ENCODE measurements at regions not wholly inside any gene's neighbourhood (a gene's known extent, or its start where the extent isn't known, plus 50 kb on each side); places are given as distances from the start of the nearest gene placed in this dataset.

GRCh38 chr9:110106661-110107060 is 101.3 kb downstream of the C9orf152 start:
- 81% methylated on average over 2 of the region's 2 CpGs for WGBS
- Histone ChIP-seq H3K4me3 (no peak overlapping the region), H3K9me3 (no peaks in the 10 kb centered on the region), H3K4me1 (peaks cover 12% of the 10 kb centered on the region), H3K27me3 (no peaks in the 10 kb centered on the region), H3K27ac (no peak overlapping the region), H3K36me3 (no peaks in the 10 kb centered on the region)
- DNase-seq (ENCODE audit: low spot score in 2 of 2) = no peak
- TF ChIP-seq CTCF (IDR thresholded peaks at IDR 0.05) (no peak), POLR2AphosphoS5 (IDR thresholded peaks at IDR 0.05) (no peak), EP300 (IDR thresholded peaks at IDR 0.05) (no peak)

GRCh38 chr9:110109333-110110092 is 98.4 kb downstream of the C9orf152 start:
- H3K36me3 ChIP-seq = no peaks in the 10 kb centered on the region
- no peaks in the 10 kb centered on the region for H3K9me3 ChIP-seq
- H3K4me1 ChIP-seq = peaks cover 4% of the 10 kb centered on the region
- no peak for TF ChIP-seq CTCF (IDR thresholded peaks at IDR 0.05)
- no peak for TF ChIP-seq POLR2A (IDR thresholded peaks at IDR 0.05)
- no peak for TF ChIP-seq EP300 (IDR thresholded peaks at IDR 0.05)
- TF ChIP-seq POLR2AphosphoS5 (IDR thresholded peaks at IDR 0.05) = no peak
- H3K27me3 ChIP-seq = no peaks in the 10 kb centered on the region
- 49% methylated on average over 7 of the region's 7 CpGs for WGBS
- H3K27ac ChIP-seq = no peak overlapping the region
- DNase-seq (ENCODE audit: low spot score in 2 of 2) = no peak
- no peak overlapping the region for H3K4me3 ChIP-seq

GRCh38 chr9:110110154-110110553 is 97.8 kb downstream of the C9orf152 start:
- DNase-seq (ENCODE audit: low spot score in 2 of 2) = no peak
- H3K4me3 ChIP-seq = no peak overlapping the region
- no peak for TF ChIP-seq EP300 (IDR thresholded peaks at IDR 0.05)
- no peak for TF ChIP-seq CTCF (IDR thresholded peaks at IDR 0.05)
- no peak for TF ChIP-seq POLR2AphosphoS5 (IDR thresholded peaks at IDR 0.05)
- TF ChIP-seq POLR2A (IDR thresholded peaks at IDR 0.05) = no peak
- no peaks in the 10 kb centered on the region for H3K36me3 ChIP-seq
- H3K9me3 ChIP-seq = no peaks in the 10 kb centered on the region
- peaks cover 8% of the 10 kb centered on the region for H3K4me1 ChIP-seq
- H3K27me3 ChIP-seq = no peaks in the 10 kb centered on the region
- no peak overlapping the region for H3K27ac ChIP-seq
- WGBS = 73% methylated on average over 2 of the region's 2 CpGs

- Histone ChIP-seq H3K4me3 (no peak overlapping the region), H3K27me3 (no peaks in the 10 kb centered on the region), H3K27ac (no peak overlapping the region), H3K36me3 (no peaks in the 10 kb centered on the region), H3K4me1 (peaks cover 23% of the 10 kb centered on the region), H3K9me3 (no peaks in the 10 kb centered on the region)
- DNase-seq (ENCODE audit: low spot score in 2 of 2) = no peak
- TF ChIP-seq CTCF (IDR thresholded peaks at IDR 0.05) (no peak), POLR2A (IDR thresholded peaks at IDR 0.05) (no peak), EP300 (IDR thresholded peaks at IDR 0.05) (no peak), POLR2AphosphoS5 (IDR thresholded peaks at IDR 0.05) (no peak)
- 80% methylated on average over 3 of the region's 3 CpGs for WGBS
Measured at GRCh38 chr9:110111868-110112267, 96.1 kb downstream of the C9orf152 start.

- WGBS = 99% methylated on average over 4 of the region's 4 CpGs
- peaks cover 25% of the 10 kb centered on the region for H3K4me1 ChIP-seq
Measured at GRCh38 chr9:110112792-110113191, 95.2 kb downstream of the C9orf152 start.

More at GRCh38 chr9:110112792-110113191, 95.2 kb downstream of the C9orf152 start:
- no peak overlapping the region for H3K27ac ChIP-seq
- TF ChIP-seq EP300 (IDR thresholded peaks at IDR 0.05) (no peak), POLR2A (IDR thresholded peaks at IDR 0.05) (no peak), POLR2AphosphoS5 (IDR thresholded peaks at IDR 0.05) (no peak), CTCF (IDR thresholded peaks at IDR 0.05) (no peak)
- H3K27me3 ChIP-seq = no peaks in the 10 kb centered on the region
- no peak overlapping the region for H3K4me3 ChIP-seq
- no peak for DNase-seq (ENCODE audit: low spot score in 2 of 2)
- no peaks in the 10 kb centered on the region for H3K9me3 ChIP-seq
- H3K36me3 ChIP-seq = no peaks in the 10 kb centered on the region
